Astrocyte (in vitro differentiated cells and primary cell): ENCODE measurements at regions not wholly inside any gene's neighbourhood (a gene's known extent, or its start where the extent isn't known, plus 50 kb on each side); places are given as distances from the start of the nearest gene placed in this dataset.

Source experiments
- DNase-seq: peaks from one replicate; pipeline ENCODE4 v3.0.0-alpha.2; 2010; ENCODE audit warnings: low read depth
- FAIRE-seq: peaks from 2 replicates; lab custom pipeline; 2011; peaks lifted over from hg19 to GRCh38; lab: Jason Lieb, UNC
- H2AFZ ChIP-seq: 2 replicates; pipeline ENCODE4 v1.6.0; 2012; ENCODE audit warnings: low read depth, low read length, inconsistent platforms
- H3K27ac ChIP-seq: 2 replicates; pipeline ENCODE4 v1.5.1; 2011; ENCODE audit warnings: low read depth, low read length, inconsistent platforms
- H3K27me3 ChIP-seq: 2 replicates; pipeline ENCODE4 v1.6.0; 2011; ENCODE audit warnings: low read length, inconsistent platforms; ENCODE audit not compliant: insufficient read depth
- H3K36me3 ChIP-seq: 2 replicates; pipeline ENCODE4 v1.5.1; 2011; ENCODE audit warnings: low read length, inconsistent platforms; ENCODE audit not compliant: insufficient read depth
- H3K4me1 ChIP-seq: 2 replicates; pipeline ENCODE4 v1.5.1; 2011; ENCODE audit warnings: low read length, inconsistent platforms; ENCODE audit not compliant: insufficient read depth
- H3K4me2 ChIP-seq: 2 replicates; pipeline ENCODE4 v1.6.0; 2012; ENCODE audit warnings: low read length, inconsistent platforms
- H3K4me3 ChIP-seq: 2 replicates; pipeline ENCODE4 v1.5.1; 2011; ENCODE audit warnings: low read depth, mild to moderate bottlenecking, low read length, inconsistent platforms; ENCODE audit not compliant: insufficient read depth
- H3K79me2 ChIP-seq: 2 replicates; pipeline ENCODE4 v1.6.0; 2012; ENCODE audit warnings: mild to moderate bottlenecking, low read length, inconsistent platforms; ENCODE audit not compliant: insufficient read depth
- H3K9ac ChIP-seq: 2 replicates; pipeline ENCODE4 v1.6.0; 2012; ENCODE audit warnings: mild to moderate bottlenecking, low read length, inconsistent platforms
- H3K9me3 ChIP-seq: 2 replicates; pipeline ENCODE4 v1.5.1; 2012; ENCODE audit warnings: low read depth, mild to moderate bottlenecking, low read length, inconsistent platforms; ENCODE audit not compliant: insufficient read depth
- H4K20me1 ChIP-seq: 2 replicates; pipeline ENCODE4 v1.6.0; 2012; ENCODE audit warnings: low read length, inconsistent platforms; ENCODE audit not compliant: insufficient read depth
- H3K27ac Mint-ChIP-seq: one replicate; pipeline ENCODE4 v1.8.0; 2021; ENCODE audit warnings: mild to moderate bottlenecking, mixed read lengths; ENCODE audit not compliant: unreplicated experiment
- H3K27me3 Mint-ChIP-seq: one replicate; pipeline ENCODE4 v1.8.0; 2021; ENCODE audit warnings: low read depth, mixed read lengths; ENCODE audit not compliant: unreplicated experiment
- H3K36me3 Mint-ChIP-seq: one replicate; pipeline ENCODE4 v1.8.0; 2021; ENCODE audit warnings: low read depth, mixed read lengths; ENCODE audit not compliant: unreplicated experiment
- H3K4me1 Mint-ChIP-seq: one replicate; pipeline ENCODE4 v1.8.0; 2021; ENCODE audit warnings: low read depth, mixed read lengths; ENCODE audit not compliant: unreplicated experiment
- H3K4me3 Mint-ChIP-seq: one replicate; pipeline ENCODE4 v1.8.0; 2021; ENCODE audit warnings: mild to moderate bottlenecking, moderate library complexity, mixed read lengths; ENCODE audit not compliant: unreplicated experiment
- H3K9me3 Mint-ChIP-seq: one replicate; pipeline ENCODE4 v1.8.0; 2021; ENCODE audit warnings: mild to moderate bottlenecking, mixed read lengths; ENCODE audit not compliant: unreplicated experiment
- EZH2 ChIP-seq: IDR thresholded peaks from 2 replicates; pipeline ENCODE4 v1.6.1; 2012; ENCODE audit warnings: mild to moderate bottlenecking, low read length, inconsistent platforms; ENCODE audit not compliant: insufficient read depth
- TF ChIP-seq, protein P1 (sequence below): IDR thresholded peaks from 2 replicates; pipeline ENCODE4 v1.5.1; 2011; ENCODE audit warnings: low read depth, mild to moderate bottlenecking, inconsistent platforms, low read length, moderate library complexity; ENCODE audit not compliant: insufficient read depth

DNA sequence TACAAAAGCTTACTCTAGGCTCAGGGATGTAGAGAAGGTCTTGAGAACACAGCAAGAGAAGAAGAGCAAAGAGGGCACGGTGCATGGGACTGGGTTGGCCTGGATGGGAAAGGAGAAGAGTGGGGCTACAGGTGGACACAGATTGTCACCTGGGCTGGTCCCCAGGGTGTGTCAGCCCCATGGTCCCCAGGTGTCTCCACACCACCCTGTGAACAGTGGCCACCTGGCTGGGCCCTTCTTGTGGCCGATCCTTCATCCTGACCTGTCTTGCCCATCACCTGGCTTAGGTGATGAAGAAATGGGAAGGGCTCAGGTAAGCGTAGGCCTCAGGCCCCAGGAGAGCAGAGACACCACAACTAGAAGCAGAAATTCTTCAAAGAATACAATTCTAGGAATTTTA is 188.9 kb downstream of the TENT4A start:
- H3K36me3 ChIP-seq, result no peaks in the 10 kb centered on the region
- H3K4me2 ChIP-seq, result no peak overlapping the region
- no peak overlapping the region for H3K9ac ChIP-seq
- H3K9me3 ChIP-seq, result peaks cover 2% of the 10 kb centered on the region
- TF ChIP-seq EZH2, result no peak
- TF ChIP-seq, protein P1, sequence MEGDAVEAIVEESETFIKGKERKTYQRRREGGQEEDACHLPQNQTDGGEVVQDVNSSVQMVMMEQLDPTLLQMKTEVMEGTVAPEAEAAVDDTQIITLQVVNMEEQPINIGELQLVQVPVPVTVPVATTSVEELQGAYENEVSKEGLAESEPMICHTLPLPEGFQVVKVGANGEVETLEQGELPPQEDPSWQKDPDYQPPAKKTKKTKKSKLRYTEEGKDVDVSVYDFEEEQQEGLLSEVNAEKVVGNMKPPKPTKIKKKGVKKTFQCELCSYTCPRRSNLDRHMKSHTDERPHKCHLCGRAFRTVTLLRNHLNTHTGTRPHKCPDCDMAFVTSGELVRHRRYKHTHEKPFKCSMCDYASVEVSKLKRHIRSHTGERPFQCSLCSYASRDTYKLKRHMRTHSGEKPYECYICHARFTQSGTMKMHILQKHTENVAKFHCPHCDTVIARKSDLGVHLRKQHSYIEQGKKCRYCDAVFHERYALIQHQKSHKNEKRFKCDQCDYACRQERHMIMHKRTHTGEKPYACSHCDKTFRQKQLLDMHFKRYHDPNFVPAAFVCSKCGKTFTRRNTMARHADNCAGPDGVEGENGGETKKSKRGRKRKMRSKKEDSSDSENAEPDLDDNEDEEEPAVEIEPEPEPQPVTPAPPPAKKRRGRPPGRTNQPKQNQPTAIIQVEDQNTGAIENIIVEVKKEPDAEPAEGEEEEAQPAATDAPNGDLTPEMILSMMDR, result no peak
- no peaks in the 10 kb centered on the region for H3K79me2 ChIP-seq
- FAIRE-seq (no peak), DNase-seq (no peak)
- H3K27me3 ChIP-seq, result no peaks in the 10 kb centered on the region
- H3K4me1 Mint-ChIP-seq, result peaks cover 3% of the 10 kb centered on the region
- H3K4me3 Mint-ChIP-seq, result no peak overlapping the region
- no peak overlapping the region for H2AFZ ChIP-seq
- H3K27ac Mint-ChIP-seq, result no peak overlapping the region
- H3K27ac ChIP-seq, result no peak overlapping the region
- H3K36me3 Mint-ChIP-seq, result no peaks in the 10 kb centered on the region
- H3K4me3 ChIP-seq, result no peak overlapping the region
- H4K20me1 ChIP-seq, result no peaks in the 10 kb centered on the region
- peaks cover 4% of the 10 kb centered on the region for H3K27me3 Mint-ChIP-seq
- H3K9me3 Mint-ChIP-seq, result peaks cover 1% of the 10 kb centered on the region
- H3K4me1 ChIP-seq, result no peaks in the 10 kb centered on the region

GRCh38 chr5:6902597-6902996 is 189.4 kb downstream of the TENT4A start:
- H3K9ac ChIP-seq, result no peak overlapping the region
- peaks cover 2% of the 10 kb centered on the region for H3K9me3 ChIP-seq
- no peak overlapping the region for H3K27ac ChIP-seq
- H3K27ac Mint-ChIP-seq, result no peak overlapping the region
- H3K27me3 ChIP-seq, result no peaks in the 10 kb centered on the region
- H2AFZ ChIP-seq, result no peak overlapping the region
- H3K36me3 ChIP-seq, result no peaks in the 10 kb centered on the region
- H3K79me2 ChIP-seq, result no peaks in the 10 kb centered on the region
- no peaks in the 10 kb centered on the region for H3K4me1 ChIP-seq
- peaks cover 5% of the 10 kb centered on the region for H3K4me1 Mint-ChIP-seq
- DNase-seq (no peak), FAIRE-seq (no peak)
- no peaks in the 10 kb centered on the region for H3K9me3 Mint-ChIP-seq
- TF ChIP-seq EZH2, result no peak
- no peak overlapping the region for H3K4me3 ChIP-seq
- no peak overlapping the region for H3K4me2 ChIP-seq
- H3K36me3 Mint-ChIP-seq, result no peaks in the 10 kb centered on the region
- no peaks in the 10 kb centered on the region for H4K20me1 ChIP-seq
- H3K27me3 Mint-ChIP-seq, result peaks cover 4% of the 10 kb centered on the region
- H3K4me3 Mint-ChIP-seq, result no peak overlapping the region

DNA sequence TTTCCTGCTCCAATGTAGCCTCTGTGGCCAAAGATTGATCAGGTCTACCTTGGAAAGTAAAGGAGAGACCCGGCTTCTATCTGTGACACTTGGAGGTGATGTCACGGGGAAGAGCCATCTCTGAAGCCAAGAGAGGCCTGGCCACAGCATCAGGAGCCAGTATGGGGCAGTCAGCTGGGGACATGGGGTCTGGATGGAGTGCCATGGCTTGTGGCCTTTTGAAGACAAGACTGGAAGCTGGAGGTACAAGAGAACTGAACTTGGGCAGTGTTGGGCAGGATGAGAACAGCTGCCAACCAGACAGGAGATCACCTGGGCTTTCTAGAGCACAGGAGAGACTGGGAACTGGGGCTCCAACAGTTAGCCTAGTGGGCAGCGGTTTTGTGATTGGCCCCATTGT is 190.7 kb downstream of the TENT4A start:
- Histone ChIP-seq H4K20me1 (no peaks in the 10 kb centered on the region), H3K9ac (no peak overlapping the region), H3K4me3 (no peak overlapping the region), H2AFZ (no peak overlapping the region), H3K4me1 (no peaks in the 10 kb centered on the region), H3K9me3 (peaks cover 2% of the 10 kb centered on the region), H3K36me3 (no peaks in the 10 kb centered on the region), H3K27ac (no peak overlapping the region), H3K4me2 (no peak overlapping the region), H3K79me2 (no peaks in the 10 kb centered on the region), H3K27me3 (no peaks in the 10 kb centered on the region)
- Mint-ChIP-seq H3K27me3 (peaks cover 4% of the 10 kb centered on the region), H3K36me3 (no peaks in the 10 kb centered on the region), H3K4me3 (no peak overlapping the region), H3K4me1 (peaks cover 7% of the 10 kb centered on the region), H3K27ac (no peak overlapping the region), H3K9me3 (no peaks in the 10 kb centered on the region)
- DNase-seq (no peak), FAIRE-seq (no peak)
- TF ChIP-seq, protein P1, result no peak
- no peak for TF ChIP-seq EZH2
